NCI-H2227 treated with DMSO at 0.1 percent for 48 hours (cell line): ENCODE measurements at regions not wholly inside any gene's neighbourhood (a gene's known extent, or its start where the extent isn't known, plus 50 kb on each side); places are given as distances from the start of the nearest gene placed in this dataset.

Source experiments
- DNase-seq: peaks from one replicate; lab custom pipeline; 2025; lab: John Stamatoyannopoulos, UW

DNA sequence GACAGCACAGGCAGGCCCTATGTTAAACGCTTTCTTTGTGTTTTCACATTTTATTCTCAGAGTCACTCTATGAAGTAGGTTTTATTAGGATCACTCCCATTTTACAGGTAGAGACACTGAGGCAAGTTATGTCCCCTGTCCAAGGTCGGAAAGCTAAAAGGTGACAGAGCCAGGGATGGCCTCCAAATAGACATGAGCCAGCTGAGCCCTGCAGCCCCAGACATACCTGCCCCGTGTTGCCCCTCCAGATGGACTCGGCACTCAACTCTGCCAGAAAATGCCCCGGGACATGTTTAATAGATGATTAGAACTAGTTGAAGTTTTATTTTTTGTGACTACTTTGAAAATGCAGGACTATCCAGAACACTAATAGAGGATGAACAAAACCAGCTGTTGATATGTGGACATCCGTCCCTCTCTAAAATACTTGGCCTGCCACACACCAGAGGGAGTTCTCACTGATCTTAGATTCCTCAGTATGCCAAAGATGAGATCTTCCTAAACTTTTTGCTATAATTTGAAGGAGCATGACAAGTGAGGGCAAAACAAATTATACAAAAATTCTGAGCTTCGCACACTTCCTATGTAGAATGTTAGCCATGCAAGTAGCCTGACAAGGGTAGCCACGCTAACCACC lies 258.6 kb upstream of the ADAMTS16 start:
- no peak for DNase-seq

- DNase-seq, result no peak
These were observed 257.9 kb upstream of the ADAMTS16 start for GRCh38 chr5:4882186-4882585.

GRCh38 chr5:4883360-4883759 lies 256.8 kb upstream of the ADAMTS16 start:
- DNase-seq, result no peak

GRCh38 chr5:4893063-4893744 lies 246.9 kb upstream of the ADAMTS16 start:
- DNase-seq, result no peak

- DNase-seq, result no peak
These were observed 243.8 kb upstream of the ADAMTS16 start for GRCh38 chr5:4896328-4896727.

DNA sequence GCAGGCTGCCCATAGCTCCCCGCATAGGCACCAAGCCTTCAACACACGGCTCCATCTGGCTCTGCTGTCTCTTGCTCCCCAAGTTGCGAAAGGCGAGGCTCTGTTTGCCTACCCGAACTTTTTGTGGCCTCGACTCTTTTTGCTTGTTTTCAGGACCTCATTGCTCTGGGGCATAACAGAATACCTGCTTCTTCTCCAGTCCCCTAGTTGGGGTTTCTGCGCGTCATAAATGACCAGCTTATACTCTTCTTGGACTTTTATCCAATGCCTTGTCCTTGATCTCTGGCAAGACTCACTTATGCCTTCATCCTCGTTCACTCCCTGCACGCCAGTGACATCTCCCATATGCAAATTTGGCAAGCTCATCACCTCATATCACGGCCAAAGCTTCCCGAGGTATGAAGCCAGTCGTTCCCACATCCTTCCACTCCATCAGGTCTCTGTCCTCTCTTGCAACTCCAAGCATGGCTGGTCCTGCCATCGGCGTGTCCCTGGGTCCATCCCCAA lies 238.8 kb upstream of the ADAMTS16 start:
- DNase-seq, result no peak

- no peak for DNase-seq
These were observed 238.2 kb upstream of the ADAMTS16 start for GRCh38 chr5:4901924-4902323.

- no peak for DNase-seq
These were observed 234.2 kb upstream of the ADAMTS16 start for GRCh38 chr5:4905674-4906520.

GRCh38 chr5:4906786-4907185 lies 233.3 kb upstream of the ADAMTS16 start:
- DNase-seq, result no peak

DNA sequence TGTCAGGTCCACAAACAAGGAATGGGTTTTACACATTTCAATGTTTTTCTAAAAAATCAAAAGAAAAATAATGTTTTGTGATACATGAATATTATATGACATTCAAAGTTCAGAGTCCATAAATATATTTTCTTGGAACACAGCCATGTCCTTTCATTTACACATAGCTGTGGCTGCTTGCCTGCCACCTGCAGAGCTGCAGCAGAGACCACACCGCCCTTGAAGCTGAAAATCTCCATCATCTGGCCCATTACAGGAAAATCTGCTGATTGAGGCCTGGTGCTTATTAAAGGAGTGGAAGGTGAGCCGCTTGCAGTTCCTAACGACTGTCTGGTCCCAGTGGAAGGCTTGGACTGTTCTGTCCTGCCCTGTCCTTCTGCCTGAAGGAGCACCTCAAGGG lies 232.6 kb upstream of the ADAMTS16 start:
- no peak for DNase-seq

GRCh38 chr5:4909086-4909485 lies 231.0 kb upstream of the ADAMTS16 start:
- DNase-seq, result no peak

DNA sequence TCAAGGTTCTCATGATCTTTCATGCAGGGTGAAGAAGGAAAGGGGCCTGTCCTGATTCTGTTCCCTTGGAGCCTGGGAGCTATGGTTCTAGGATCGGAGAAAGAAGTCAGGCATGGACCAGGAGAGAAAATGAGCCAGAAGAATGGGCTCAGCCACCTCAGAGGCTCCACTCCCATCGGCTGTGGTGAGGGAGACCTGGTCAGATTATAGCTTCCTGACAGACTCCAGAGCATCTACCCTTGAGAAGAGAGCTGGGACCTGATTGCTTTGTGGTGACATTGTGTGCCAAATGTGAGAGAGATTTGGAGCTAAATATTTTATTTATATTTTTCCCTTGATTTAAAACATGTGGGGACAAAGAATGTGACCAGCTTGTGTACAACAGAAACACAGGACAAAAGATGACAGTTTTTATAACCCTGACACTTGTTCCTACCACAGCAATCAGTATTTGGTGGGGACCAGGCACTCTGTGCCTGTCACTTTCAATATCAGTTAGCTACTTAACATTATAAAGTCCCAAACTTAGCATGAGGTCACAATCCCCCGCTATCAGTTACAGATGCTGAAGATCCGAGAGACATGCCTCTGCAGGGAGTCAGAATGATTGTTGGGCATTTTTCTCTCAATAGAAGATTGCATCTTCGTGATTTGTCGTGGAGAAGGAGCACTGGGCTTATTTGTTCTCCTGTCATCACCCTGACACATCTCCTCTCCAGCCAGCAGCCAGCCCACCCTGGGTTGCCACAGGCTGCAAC lies 228.3 kb upstream of the ADAMTS16 start:
- DNase-seq, result no peak

- no peak for DNase-seq
These were observed 218.2 kb upstream of the ADAMTS16 start for GRCh38 chr5:4921929-4922328.

DNA sequence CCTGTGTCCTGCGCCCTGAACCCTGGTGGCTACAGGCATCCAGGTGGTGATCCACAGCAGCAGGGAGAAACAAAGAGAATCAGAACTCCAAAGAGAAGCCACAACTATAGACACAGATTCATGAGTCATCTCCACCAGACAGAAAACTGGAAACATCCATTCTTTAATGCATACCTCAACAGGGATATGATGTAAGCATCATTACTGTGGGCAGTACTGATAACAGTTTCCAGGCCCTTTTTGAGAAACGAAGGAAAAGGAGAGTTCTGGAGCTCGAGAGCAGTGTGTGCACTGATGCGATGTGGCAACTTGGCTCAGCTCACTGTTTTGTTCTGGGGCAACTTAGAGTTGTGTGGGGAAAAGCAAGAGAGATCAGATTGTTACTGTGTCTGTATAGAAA lies 215.6 kb upstream of the ADAMTS16 start:
- DNase-seq, result no peak

GRCh38 chr5:4927097-4927496 lies 213.0 kb upstream of the ADAMTS16 start:
- no peak for DNase-seq

DNA sequence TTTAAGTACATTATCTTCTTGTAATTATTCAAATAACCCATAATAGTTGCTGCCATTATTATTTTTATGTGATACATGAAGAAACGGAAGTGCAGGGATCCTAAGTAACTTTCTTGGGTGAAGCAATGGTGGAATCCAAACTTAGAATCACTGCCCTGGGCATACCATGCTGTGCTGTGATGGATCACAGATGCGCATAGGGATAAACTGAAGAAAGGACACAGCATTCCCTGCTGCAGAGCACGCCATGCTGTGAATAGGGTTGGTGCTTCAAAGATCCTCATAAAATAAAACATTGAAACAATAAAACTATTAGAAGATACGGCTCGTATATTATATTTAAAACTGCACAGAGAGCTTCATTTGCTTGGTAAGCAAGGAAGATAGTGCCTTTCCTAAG lies 211.7 kb upstream of the ADAMTS16 start:
- no peak for DNase-seq

- no peak for DNase-seq
These were observed 211.0 kb upstream of the ADAMTS16 start for GRCh38 chr5:4929092-4929655.

GRCh38 chr5:4939042-4939781 lies 200.9 kb upstream of the ADAMTS16 start:
- no peak for DNase-seq

DNA sequence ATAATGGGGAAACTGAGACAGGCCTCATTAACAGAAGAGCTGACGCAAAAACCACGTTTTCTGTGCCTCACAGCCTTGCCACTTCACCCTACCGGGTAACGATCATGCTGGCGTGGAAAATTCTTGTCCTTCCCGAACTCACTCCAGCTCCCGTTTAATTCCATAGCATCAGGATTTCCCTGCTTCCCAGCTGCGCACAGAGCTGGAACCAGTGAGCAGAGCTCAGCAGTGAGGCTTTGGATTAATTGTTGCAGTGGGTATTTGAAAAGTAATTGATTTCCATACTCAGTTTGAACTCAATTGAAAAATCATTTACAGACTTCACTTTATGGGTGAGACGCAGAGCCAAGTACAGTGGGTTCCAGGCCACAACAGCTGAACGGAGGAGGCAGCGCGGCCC lies 199.0 kb upstream of the ADAMTS16 start:
- no peak for DNase-seq

DNA sequence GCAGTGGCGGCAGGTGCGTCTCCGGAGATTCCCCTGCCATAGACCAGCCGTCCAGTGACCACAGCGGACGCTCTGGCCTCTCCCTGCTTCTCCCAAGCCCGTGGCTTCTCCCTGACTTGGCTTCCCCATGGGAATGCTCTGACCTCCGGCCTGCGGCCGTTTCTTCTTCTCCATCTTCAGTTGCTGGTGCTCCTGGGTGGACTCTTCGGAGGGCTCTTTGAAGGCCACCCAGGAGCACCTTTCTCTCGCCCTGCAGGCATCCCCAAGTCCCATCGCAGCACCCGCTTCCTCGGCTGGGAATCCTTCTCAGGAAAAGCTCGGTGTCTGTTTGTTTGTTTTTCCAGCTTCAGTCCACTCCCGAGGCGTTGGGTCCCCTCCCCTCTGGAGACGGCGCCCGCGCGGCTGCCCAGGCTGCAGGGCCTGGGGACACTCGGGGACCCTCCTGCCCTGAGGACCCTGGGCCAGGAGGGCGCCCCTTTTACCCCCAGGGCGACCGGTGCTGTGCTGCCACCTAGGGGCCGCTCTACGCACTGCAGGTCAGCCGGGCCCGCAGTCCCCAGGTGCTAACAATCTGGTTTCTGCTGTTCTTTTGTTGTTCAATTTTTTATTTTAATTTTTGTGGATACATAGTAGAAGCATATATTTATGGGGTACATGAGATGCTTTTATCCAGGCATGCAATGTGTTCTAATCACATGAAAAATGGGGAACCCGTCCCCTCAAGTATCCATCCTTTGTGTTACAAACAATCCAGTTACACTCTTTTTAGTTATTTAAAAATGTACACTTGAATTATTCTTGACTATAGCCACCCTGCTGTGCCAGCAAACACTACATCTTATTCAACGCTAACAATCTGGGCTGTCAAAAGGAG lies 197.9 kb upstream of the ADAMTS16 start:
- no peak for DNase-seq
